Spleen (tissue), 7 donors: ENCODE measurements at regions not wholly inside any gene's neighbourhood (a gene's known extent, or its start where the extent isn't known, plus 50 kb on each side); places are given as distances from the start of the nearest gene placed in this dataset.

Experiments used
- POLR2A ChIP-seq, 3 donors: fragments of 450-650 bp; IDR thresholded peaks; one replicate each; pipeline ENCODE4 v1.5.1; 2017; ENCODE audit warnings: antibody characterized with exemption in 3 of 3, mild to moderate bottlenecking in 1 of 3
- POLR2AphosphoS5 ChIP-seq, 3 donors: sonication (generic); formaldehyde crosslinking; IDR thresholded peaks; one replicate each; pipeline ENCODE4 v1.5.1; 2017; ENCODE audit warnings: antibody characterized with exemption in 3 of 3
- TF ChIP-seq, protein P1 (sequence below), 11 experiments: fragments of 200-600 bp in 7 of 11; fragments of 450-650 bp in 4 of 11; sonication (generic) in 4 of 11; IDR thresholded peaks in 8 of 11; conservative IDR thresholded peaks in 3 of 11; 1 replicate in 7 of 11; 2 replicates in 4 of 11; pipeline versions ENCODE4 v1.4.0 to v1.8.0; 2016 to 2021; ENCODE audit warnings: antibody characterized with exemption in 11 of 11, inconsistent platforms in 4 of 11, mild to moderate bottlenecking in 1 of 11
- donor health status: DM: no; HTN: no; CAD: no; lungs with moderate emphysema.
- donor health status: DM: no; HTN: no; CAD: no.
- donor health status: DM: no; HTN: no; CAD: no.

DNA sequence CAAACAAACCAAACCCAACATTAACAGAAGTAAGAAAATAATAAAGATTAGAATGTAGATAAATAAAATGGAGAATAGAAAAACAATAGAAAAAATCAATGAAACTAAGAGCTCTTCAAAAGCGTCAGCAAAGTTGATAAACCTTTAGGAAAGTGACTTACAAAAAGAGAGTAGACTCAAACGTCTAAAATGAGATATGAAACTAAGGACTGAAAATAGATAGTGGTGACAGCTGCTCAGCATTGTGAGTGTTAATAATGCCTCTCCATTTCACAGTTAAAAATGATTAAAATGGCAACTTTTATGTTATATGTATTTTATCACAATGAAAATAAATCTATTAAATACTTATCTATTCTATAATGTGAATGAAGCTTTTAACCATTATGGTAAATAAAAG, 125.7 kb upstream of the CPXCR1 start:
- TF ChIP-seq, protein P1, sequence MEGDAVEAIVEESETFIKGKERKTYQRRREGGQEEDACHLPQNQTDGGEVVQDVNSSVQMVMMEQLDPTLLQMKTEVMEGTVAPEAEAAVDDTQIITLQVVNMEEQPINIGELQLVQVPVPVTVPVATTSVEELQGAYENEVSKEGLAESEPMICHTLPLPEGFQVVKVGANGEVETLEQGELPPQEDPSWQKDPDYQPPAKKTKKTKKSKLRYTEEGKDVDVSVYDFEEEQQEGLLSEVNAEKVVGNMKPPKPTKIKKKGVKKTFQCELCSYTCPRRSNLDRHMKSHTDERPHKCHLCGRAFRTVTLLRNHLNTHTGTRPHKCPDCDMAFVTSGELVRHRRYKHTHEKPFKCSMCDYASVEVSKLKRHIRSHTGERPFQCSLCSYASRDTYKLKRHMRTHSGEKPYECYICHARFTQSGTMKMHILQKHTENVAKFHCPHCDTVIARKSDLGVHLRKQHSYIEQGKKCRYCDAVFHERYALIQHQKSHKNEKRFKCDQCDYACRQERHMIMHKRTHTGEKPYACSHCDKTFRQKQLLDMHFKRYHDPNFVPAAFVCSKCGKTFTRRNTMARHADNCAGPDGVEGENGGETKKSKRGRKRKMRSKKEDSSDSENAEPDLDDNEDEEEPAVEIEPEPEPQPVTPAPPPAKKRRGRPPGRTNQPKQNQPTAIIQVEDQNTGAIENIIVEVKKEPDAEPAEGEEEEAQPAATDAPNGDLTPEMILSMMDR (IDR thresholded peaks at IDR 0.05 in 8 of 11, conservative IDR thresholded peaks at IDR 0.05 in 3 of 11): no peak
- TF ChIP-seq POLR2A (IDR thresholded peaks at IDR 0.05): no peak
- TF ChIP-seq POLR2AphosphoS5 (IDR thresholded peaks at IDR 0.05): no peak
